GM18517 (cell line): ENCODE measurements at regions not wholly inside any gene's neighbourhood (a gene's known extent, or its start where the extent isn't known, plus 50 kb on each side); places are given as distances from the start of the nearest gene placed in this dataset.

ENCODE experiments used
- ATAC-seq: cut with Tn5 transposase; IDR thresholded peaks from one replicate; pipeline ENCODE4 v1.9.1; 2021; ENCODE audit warnings: mild to moderate bottlenecking, moderate library complexity; ENCODE audit not compliant: unreplicated experiment

- no peak for ATAC-seq
Observed at GRCh38 chr4:151604238-151604637, 156.6 kb downstream of the GATB start.

GRCh38 chr4:151605215-151605614 is 155.6 kb downstream of the GATB start:
- ATAC-seq = no peak

- ATAC-seq = no peak
Observed at GRCh38 chr4:151606061-151606460, 154.7 kb downstream of the GATB start.

GRCh38 chr4:151610229-151610628 is 150.6 kb downstream of the GATB start:
- no peak for ATAC-seq

DNA sequence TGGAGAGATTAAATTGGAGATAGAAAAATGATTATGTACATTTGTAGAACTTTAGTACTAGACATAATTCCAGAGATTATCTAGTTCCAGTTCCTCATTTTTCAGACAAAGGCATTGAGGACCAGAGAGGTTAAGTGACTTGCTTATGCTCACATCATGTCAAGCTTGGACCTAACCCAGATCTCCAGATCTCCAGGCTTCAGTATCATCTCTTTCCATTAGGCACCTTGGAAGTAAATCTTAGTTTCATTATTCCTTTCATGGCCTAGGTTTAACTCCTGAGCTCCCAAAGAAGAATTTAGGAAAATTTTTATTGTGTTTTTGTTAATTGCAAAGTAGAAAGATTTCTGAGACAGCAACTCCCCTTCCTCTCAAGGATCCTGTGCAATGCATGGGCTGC is 148.8 kb downstream of the GATB start:
- ATAC-seq = no peak

- ATAC-seq = no peak
Observed at GRCh38 chr4:151613290-151613689, 147.5 kb downstream of the GATB start.

- ATAC-seq = no peak
Observed at GRCh38 chr4:151614561-151614960, 146.2 kb downstream of the GATB start.

GRCh38 chr4:151618858-151619257 is 141.9 kb downstream of the GATB start:
- no peak for ATAC-seq

DNA sequence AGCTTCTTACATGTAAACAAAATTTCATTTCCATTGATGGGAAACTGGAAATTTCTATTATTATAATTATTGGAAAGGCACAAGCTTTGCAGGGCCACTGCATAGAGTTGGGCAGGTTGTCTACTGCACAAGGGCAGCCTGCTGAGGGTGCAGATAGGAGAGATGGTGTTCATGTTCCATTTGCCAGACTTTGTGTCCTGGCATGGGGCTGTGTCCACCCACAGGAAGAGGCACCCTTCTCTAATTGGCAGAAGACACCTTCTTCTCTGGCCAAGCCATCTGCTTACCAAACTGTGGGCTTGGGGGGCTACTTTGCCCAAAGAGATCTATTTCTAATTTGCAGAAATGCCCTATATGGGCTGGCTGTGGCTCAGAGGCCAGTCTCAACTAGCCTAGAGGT is 140.7 kb downstream of the GATB start:
- no peak for ATAC-seq
